Cardiac muscle cell (in vitro differentiated cells and primary cell): ENCODE measurements at regions not wholly inside any gene's neighbourhood (a gene's known extent, or its start where the extent isn't known, plus 50 kb on each side); places are given as distances from the start of the nearest gene placed in this dataset.

ENCODE experiments used
- DNase-seq, 2 donors: peaks; one replicate each; pipeline versions ENCODE4 v3.0.0 to v3.0.0-alpha.2; 2010 to 2017; ENCODE audit warnings: low read depth in 1 of 2, low spot score in 1 of 2
- H3K27ac ChIP-seq: fragments of 200-600 bp; sonication (generic); 2 replicates; pipeline ENCODE4 v1.5.1; 2016
- H3K27me3 ChIP-seq: fragments of 200-600 bp; sonication (generic); 2 replicates; pipeline ENCODE4 v1.6.0; 2016; ENCODE audit warnings: control low read depth
- H3K36me3 ChIP-seq: fragments of 200-600 bp; sonication (generic); 2 replicates; pipeline ENCODE4 v1.5.1; 2016; ENCODE audit warnings: control low read depth
- H3K4me1 ChIP-seq: fragments of 200-600 bp; sonication (generic); 2 replicates; pipeline ENCODE4 v1.8.1; 2017; ENCODE audit warnings: low read depth, mild to moderate bottlenecking, mixed run types
- H3K4me3 ChIP-seq: fragments of 200-600 bp; sonication (generic); 2 replicates; pipeline ENCODE4 v1.5.1; 2016; ENCODE audit warnings: mild to moderate bottlenecking
- H3K9me3 ChIP-seq: fragments of 200-600 bp; sonication (generic); 2 replicates; pipeline ENCODE4 v1.5.1; 2017; ENCODE audit warnings: low read depth, mild to moderate bottlenecking, control low read depth
- TF ChIP-seq, protein P1 (sequence below): IDR thresholded peaks from 2 replicates; pipeline ENCODE4 v1.5.1; 2012; ENCODE audit warnings: low read depth, mild to moderate bottlenecking, low read length

DNA sequence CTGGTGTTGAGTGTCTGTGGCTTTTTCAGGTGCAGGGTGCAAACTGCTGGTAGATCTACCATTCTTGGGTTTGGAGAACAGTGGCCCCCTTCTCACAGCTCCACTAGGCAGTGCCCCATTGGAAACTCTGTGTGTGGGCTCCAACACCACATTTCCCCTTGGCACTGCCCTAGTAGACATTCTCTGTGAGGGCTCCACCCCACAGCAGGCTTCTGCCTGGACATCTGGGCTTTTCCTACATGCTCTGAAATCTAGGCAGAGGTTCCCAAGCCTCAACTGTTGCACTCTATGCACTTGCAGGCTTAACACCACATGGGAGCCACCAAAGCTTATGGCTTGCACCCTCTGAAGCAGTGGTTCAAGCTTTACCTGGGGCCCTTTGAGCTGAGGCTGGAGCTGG lies 80.9 kb downstream of the BARX1 start:
- no peaks in the 10 kb centered on the region for H3K9me3 ChIP-seq
- peaks cover 5% of the 10 kb centered on the region for H3K27me3 ChIP-seq
- H3K4me3 ChIP-seq: no peak overlapping the region
- TF ChIP-seq, protein P1, sequence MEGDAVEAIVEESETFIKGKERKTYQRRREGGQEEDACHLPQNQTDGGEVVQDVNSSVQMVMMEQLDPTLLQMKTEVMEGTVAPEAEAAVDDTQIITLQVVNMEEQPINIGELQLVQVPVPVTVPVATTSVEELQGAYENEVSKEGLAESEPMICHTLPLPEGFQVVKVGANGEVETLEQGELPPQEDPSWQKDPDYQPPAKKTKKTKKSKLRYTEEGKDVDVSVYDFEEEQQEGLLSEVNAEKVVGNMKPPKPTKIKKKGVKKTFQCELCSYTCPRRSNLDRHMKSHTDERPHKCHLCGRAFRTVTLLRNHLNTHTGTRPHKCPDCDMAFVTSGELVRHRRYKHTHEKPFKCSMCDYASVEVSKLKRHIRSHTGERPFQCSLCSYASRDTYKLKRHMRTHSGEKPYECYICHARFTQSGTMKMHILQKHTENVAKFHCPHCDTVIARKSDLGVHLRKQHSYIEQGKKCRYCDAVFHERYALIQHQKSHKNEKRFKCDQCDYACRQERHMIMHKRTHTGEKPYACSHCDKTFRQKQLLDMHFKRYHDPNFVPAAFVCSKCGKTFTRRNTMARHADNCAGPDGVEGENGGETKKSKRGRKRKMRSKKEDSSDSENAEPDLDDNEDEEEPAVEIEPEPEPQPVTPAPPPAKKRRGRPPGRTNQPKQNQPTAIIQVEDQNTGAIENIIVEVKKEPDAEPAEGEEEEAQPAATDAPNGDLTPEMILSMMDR: no peak
- no peak for DNase-seq
- no peaks in the 10 kb centered on the region for H3K4me1 ChIP-seq
- H3K36me3 ChIP-seq: no peaks in the 10 kb centered on the region
- H3K27ac ChIP-seq: no peak overlapping the region

DNA sequence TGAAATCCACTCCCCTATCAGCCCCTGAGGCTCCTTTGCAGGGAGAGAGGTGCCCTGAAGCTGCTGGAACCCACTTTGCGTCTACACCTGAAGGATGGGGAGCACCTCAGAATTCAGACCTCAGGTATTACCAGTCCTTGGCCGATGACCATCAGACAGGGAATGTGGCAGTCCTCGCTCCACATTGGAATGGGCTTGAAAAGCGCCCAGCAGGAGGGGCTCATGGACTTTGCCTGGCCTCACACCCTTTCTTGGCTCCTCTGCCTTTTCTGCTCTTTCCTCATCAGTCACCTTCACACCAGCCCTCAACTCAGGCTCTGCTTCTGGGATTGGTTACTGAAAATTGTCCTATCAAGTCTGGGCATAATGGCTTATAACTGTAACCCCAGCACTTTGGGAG lies 83.9 kb downstream of the BARX1 start:
- Histone ChIP-seq H3K9me3 (no peaks in the 10 kb centered on the region), H3K4me1 (no peaks in the 10 kb centered on the region), H3K4me3 (no peak overlapping the region), H3K27me3 (peaks cover 5% of the 10 kb centered on the region), H3K27ac (no peak overlapping the region), H3K36me3 (no peaks in the 10 kb centered on the region)
- DNase-seq: no peak
- TF ChIP-seq, protein P1: no peak

DNA sequence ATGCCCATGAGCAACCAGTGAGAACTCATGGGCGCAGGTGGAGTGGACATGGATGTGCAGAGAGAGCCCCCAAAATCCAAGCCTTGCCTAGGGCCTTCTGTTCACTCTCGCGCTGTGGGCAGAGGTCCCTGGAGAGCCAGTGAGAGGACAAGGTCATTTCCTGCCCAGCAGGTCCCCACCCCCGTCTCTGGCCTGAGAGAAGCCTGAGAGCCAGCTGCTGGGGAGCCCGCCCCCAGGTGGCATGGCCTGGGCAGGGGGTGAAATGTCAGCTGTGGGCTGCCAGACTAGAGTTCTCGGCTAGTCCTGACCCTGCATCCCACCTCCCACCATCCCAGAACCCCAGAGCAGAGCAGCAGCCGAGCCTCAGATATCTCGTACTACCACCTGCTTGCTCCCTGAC lies 85.3 kb downstream of the BARX1 start:
- TF ChIP-seq, protein P1: no peak

DNA sequence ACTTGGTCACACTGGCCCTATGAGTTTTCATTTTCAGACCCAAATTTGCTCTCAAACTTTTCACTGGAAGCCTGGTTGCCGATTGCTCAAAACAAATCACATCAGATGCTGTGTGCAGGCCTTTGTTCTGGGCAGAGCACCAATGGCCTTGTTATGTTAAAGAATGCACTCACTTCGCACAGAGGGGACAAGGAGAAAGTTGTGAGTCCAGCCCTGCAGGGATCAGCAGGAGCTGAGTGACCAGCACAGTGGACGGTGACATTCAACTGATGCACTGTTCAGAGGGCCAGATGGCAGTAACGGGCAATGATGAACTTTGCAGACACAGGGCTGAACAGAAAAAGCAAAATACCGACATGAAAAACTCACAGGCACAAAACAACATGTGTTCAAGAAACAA lies 86.1 kb downstream of the BARX1 start:
- Histone ChIP-seq H3K27me3 (peaks cover 5% of the 10 kb centered on the region), H3K27ac (no peak overlapping the region), H3K36me3 (no peaks in the 10 kb centered on the region), H3K4me1 (no peaks in the 10 kb centered on the region), H3K9me3 (no peaks in the 10 kb centered on the region), H3K4me3 (no peak overlapping the region)
- TF ChIP-seq, protein P1: no peak
- no peak for DNase-seq

More for the DNA sequence above, 85.3 kb downstream of the BARX1 start:
- H3K27me3 ChIP-seq: peaks cover 5% of the 10 kb centered on the region
- no peak overlapping the region for H3K27ac ChIP-seq
- no peaks in the 10 kb centered on the region for H3K36me3 ChIP-seq
- H3K4me3 ChIP-seq: no peak overlapping the region
- H3K9me3 ChIP-seq: no peaks in the 10 kb centered on the region
- DNase-seq: no peak
- H3K4me1 ChIP-seq: no peaks in the 10 kb centered on the region

GRCh38 chr9:93865716-93866115 lies 89.4 kb downstream of the BARX1 start:
- H3K27me3 ChIP-seq: peaks cover 1% of the 10 kb centered on the region
- H3K4me1 ChIP-seq: no peaks in the 10 kb centered on the region
- TF ChIP-seq, protein P1: no peak
- no peak overlapping the region for H3K4me3 ChIP-seq
- no peak for DNase-seq
- no peaks in the 10 kb centered on the region for H3K36me3 ChIP-seq
- H3K27ac ChIP-seq: no peak overlapping the region
- no peaks in the 10 kb centered on the region for H3K9me3 ChIP-seq

DNA sequence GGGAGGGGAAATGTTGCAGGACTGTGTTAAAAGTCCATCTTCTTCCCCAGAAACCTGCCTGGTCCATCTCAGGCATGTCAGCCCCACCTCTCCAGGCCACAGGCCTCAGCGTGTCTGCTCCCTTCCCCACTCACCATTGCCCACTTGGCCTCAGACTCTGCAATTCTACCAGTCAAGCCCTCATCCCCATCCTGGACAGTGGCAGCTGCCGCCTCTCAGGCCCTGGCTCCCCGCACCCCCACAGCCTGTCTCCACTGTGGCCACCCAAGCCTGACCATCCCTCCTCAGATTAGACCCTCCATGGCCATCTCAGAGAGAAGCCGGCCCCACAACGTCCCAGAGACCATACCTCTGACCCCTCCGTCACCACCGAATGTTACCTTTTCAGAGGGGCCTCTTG lies 89.9 kb downstream of the BARX1 start:
- no peaks in the 10 kb centered on the region for H3K4me1 ChIP-seq
- no peak for DNase-seq
- TF ChIP-seq, protein P1: no peak
- H3K4me3 ChIP-seq: no peak overlapping the region
- no peaks in the 10 kb centered on the region for H3K9me3 ChIP-seq
- H3K36me3 ChIP-seq: no peaks in the 10 kb centered on the region
- peaks cover 5% of the 10 kb centered on the region for H3K27me3 ChIP-seq
- H3K27ac ChIP-seq: no peak overlapping the region
